NCI-H69 (cell line): ENCODE measurements at regions not wholly inside any gene's neighbourhood (a gene's known extent, or its start where the extent isn't known, plus 50 kb on each side); places are given as distances from the start of the nearest gene placed in this dataset.

Source experiments
- DNase-seq: peaks from one replicate; lab custom pipeline; 2025; lab: John Stamatoyannopoulos, UW

- no peak for DNase-seq
These were observed 66.7 kb downstream of the BARHL2 start for GRCh38 chr1:90650401-90650800.

DNA sequence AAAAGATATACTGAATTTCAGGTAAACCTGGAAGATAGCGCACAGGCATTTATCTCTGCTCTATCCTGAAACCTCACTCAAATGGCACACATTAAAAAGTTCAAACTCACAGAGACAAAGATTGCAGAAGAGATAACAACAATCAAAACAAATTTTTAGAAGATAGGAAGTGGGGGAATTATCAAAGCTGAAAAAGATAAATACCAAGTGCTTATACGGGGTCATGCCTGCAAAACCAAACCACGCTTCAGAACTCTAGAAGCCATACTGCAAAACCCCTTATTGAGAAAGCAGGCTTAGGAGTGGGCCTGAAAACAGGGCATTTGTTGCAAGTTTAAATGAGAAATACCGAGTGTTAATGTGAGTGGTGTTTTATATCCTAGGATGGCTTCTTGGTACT, 76.8 kb downstream of the BARHL2 start:
- DNase-seq: no peak

DNA sequence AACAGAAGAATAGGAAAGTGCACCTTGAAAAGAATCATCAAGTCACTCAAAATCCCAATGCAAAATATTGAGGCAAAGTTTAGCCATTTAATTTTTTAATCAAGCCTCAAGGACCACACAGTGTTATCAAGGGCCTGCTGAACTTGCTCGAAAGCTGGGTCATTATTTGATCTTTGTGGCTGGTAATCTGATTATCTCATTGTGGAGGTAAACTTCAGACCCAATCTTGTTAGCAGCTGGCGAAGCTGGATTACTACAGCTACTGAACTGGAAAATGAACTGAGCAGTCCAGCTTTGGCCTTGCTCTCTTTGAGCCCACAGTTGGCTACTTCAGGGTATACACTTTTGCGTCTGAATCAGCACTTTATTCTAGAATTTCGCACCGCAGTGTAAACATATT, 94.4 kb downstream of the BARHL2 start:
- no peak for DNase-seq

DNA sequence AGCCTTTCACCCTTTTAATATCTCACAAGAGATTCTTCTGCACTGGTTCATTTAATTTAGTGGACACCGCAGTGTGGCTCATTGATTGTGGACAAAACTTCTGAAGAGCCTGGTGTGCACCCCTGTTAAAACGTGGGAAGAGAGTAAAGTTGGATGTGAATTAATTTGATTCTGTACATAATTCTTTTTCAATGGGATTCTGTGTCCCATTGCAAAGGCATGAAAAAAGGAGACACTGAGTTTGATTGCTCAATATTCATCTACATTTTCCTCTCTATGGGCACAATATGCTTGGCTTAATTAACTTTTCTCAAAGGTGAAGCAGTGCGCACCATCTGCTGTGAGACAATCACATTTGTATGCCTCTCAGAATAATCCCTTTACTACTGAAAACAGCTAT, 95.1 kb downstream of the BARHL2 start:
- DNase-seq: no peak

GRCh38 chr1:90616395-90616794, 100.7 kb downstream of the BARHL2 start:
- peak; percentile 60 for DNase-seq

DNA sequence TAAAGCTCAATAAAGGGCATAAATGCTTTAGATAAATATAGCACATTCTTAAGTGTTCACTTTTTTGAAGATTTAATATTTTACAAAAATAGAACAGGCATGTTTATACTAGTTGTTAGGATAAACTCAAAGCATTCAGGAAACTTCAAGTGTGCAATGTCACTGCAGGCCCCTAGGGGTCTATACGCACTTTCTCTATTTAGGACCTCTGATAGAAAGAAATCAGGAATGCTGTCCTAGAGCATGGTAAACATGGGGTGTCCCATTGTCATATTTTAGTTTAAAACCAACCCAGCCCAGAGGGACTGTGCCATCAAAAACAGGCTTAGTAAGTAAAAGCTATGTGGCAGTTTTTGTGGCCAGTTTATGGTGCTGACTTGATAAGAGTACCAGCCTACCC, 102.2 kb downstream of the BARHL2 start:
- peak; percentile 9 for DNase-seq

DNA sequence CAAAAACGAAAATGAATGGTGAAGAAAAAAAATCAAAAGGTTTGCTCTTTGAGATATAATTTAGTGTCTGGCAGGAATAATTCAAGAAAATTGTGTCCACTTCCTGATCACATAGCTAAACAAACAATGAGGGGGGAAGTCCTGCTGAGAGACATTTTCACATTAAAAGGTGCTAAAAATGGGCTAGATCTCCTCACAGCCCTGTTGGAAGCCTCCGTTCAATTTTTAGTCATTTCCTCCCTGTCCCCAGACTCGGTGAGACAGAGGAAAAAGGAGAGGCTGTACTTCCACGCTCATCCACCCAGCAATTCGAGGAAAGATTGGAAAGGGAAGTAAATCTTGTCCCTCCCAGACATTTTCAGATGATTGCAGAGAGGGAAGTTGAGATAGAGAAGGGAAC, 103.7 kb downstream of the BARHL2 start:
- DNase-seq: peak; percentile 61

GRCh38 chr1:90612033-90612432, 105.1 kb downstream of the BARHL2 start:
- DNase-seq: no peak

GRCh38 chr1:90607736-90608135, 109.4 kb downstream of the BARHL2 start:
- no peak for DNase-seq

GRCh38 chr1:90605070-90605469, 112.0 kb downstream of the BARHL2 start:
- DNase-seq: peak; percentile 26

- no peak for DNase-seq
These were observed 123.8 kb downstream of the BARHL2 start for GRCh38 chr1:90593312-90593711.

- no peak for DNase-seq
These were observed 125.1 kb downstream of the BARHL2 start for GRCh38 chr1:90591970-90592356.

GRCh38 chr1:90591355-90591969, 125.6 kb downstream of the BARHL2 start:
- no peak for DNase-seq

DNA sequence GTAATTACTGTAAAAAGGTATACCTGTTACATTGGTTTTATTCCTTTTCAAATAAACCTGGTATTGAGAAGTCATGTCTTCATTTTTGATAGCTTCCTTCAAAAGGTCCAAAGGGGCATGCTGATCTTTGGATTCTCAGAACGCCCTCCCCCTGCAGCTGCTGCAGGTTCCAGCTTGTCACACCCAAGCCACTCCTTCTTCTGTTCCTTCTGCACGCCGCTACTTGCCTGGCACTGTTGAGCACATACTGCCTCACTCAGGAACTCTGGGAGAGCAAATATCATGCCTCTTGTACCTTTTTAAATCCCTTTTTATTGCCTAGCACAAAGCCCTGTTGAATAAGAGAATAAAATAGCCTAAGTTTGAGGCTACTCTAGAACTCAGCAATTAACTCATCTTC, 136.9 kb downstream of the BARHL2 start:
- peak; percentile 45 for DNase-seq

GRCh38 chr1:90579212-90579802, 137.8 kb downstream of the BARHL2 start:
- DNase-seq: peak; percentile 76

DNA sequence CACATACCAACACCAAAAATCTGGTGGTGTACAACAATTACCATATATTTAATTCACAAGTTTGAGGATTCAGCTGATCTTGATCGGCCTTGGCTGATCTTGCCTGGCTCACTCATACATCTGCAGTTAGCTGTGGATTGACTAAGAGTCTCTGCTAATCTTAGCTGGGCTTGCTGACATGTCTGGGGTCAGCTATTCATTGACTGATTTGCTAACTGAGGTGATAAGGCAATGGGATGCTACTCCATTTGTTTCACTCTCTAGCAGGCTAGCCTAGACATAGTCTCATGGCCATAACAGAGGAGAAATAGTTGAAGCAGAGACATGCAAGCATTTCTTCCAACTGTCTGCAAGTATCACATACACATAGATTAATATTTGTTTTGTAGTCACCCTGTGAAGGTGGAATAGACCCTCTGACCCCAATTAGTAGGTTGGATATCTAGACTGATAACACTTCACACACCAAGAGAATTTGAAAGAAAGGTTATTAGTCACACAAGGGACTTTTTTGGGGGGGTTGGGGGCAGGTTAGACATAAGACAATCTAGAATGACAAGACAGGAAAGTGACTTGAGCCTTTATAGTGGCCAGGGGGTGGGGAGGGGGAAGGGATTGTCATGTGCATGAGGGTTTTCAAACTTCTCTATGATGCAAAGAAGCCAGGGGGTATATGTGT, 142.3 kb downstream of the BARHL2 start:
- DNase-seq: no peak

DNA sequence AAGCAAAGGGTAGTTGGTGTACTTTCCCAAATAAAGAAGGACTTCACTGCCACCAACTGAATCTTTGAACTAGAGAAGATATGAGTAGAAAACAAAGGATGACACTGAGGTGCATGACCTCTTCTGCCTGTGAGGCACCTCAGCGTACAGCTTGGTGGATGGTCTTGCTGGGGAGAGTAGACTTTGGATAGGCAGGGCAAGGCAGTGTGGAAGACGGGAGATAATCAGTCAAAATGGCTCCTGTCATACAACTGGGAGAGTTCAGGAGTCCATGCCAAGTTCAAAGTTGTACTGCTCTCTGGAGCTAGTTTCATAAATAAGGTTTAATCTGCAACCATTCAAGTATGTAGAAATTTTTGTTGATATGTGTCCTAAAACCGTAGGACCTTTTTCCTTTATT, 143.4 kb downstream of the BARHL2 start:
- no peak for DNase-seq

DNA sequence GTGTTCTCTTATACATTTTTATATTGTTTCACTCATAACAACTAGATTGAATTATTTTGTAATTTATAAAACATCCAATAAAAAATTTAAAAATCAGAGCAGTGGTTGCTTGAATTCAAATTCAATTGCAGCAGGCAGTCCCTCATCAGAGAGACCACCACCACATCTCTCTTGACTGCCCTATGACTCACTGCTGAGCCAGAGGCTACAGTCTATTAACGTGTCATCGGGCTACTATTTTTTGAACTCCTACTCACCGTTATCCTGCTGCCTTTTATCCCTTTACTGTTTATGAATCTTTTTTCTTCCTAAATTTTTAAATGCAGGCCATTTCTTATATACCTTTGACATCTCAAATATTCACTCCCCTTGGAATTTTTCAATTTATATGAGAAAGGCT, 144.7 kb downstream of the BARHL2 start:
- no peak for DNase-seq

GRCh38 chr1:90568436-90568835, 148.7 kb downstream of the BARHL2 start:
- no peak for DNase-seq

DNA sequence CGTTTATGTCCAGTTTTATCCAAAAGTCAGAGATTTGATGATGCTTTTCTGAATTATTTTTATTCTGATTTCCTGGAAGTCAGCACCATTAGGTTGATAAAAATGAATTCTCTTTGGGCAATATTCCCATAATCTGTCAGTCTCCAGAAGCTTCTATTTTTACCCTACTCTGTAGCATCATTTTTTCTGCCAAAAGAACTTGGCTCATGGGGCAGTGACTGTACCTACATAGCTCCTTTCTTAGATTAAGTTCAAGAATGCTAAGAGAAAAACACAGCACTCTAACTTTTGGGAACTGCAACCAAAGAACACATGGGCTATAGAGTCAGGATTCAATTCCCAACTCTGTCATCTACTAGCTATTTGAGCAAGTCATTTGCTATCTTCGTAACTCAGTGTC, 152.9 kb downstream of the BARHL2 start:
- DNase-seq: no peak

GRCh38 chr1:90562892-90563291, 154.2 kb downstream of the BARHL2 start:
- DNase-seq: no peak

- peak; percentile 42 for DNase-seq
These were observed 155.2 kb downstream of the BARHL2 start for GRCh38 chr1:90561911-90562310.

DNA sequence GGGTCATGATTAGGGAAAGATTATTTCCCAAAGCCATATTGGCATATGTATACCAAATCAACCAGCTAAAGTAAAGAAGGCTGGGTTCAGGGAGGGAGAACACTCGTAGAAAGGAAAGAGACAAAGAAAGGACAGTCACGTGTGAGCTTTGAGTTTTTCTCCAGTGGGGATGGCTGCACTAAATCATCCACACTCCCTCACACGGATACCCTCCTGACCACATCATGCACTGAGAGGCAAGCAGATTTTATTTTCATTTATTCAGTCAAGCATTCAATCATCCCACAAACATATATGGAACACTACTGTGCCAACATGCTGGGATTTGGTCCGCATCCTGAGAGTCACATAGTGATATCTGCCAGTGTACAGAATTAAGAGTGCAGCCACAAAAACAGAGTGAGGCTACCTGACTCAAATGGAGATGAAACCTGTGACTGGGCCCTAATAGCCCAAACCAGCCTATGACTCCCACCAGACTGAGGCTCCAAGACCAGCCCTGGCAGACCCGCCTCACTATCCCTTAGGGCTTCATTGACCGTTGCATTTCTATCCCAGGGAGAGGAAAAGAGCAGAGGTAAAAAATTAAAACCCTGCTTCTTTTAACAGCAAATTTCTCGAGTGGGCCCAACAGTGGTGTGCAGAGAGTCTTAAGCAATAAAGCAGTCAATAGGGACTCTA, 155.9 kb downstream of the BARHL2 start:
- DNase-seq: no peak
